K562 (cell line): ENCODE measurements at regions not wholly inside any gene's neighbourhood (a gene's known extent, or its start where the extent isn't known, plus 50 kb on each side); places are given as distances from the start of the nearest gene placed in this dataset.
"Not testable (repeated sequence)": the region's sequence is repeated elsewhere in the genome, so short reads cannot be mapped to it uniquely, and the experiment has no call there.

Experiments
- ATAC-seq: fragments of 200-7000 bp; cut with Tn5 transposase; 3 replicates; pipeline ENCODE4 v1.9.1; 2020; ENCODE audit warnings: moderate library complexity
- BruUV-seq: library from RNA; stranded (reverse); fragments of 400-500 nt; replicated peaks from 2 replicates; lab custom pipeline; 2021; lab: Mats Ljungman, UMichigan
- CTCF ChIA-PET: fragments of 300-600 bp; formaldehyde crosslinking; extraction: SDS; loops from one replicate; lab custom pipeline; 2021; ENCODE audit warnings: low intra/inter-chr PET ratio; lab: Yijun Ruan, JAX
- POLR2A ChIA-PET: fragments of 300-600, 350-650 bp; sonication (Branson Sonifier 250); formaldehyde crosslinking; extraction: SDS; loops from one replicate; lab custom pipeline; 2021; ENCODE audit warnings: antibody characterized with exemption, inconsistent platforms; lab: Yijun Ruan, JAX
- DNase-seq, 4 experiments: peaks; one replicate each; pipeline versions ENCODE4 v3.0.0 to v3.0.0-alpha.2; 2011 to 2018; ENCODE audit warnings: low spot score in 3 of 4, mixed read lengths in 3 of 4; ENCODE audit errors: extremely low read depth in 1 of 4
- FAIRE-seq: peaks from 2 replicates; lab custom pipeline; 2011; peaks lifted over from hg19 to GRCh38; lab: Jason Lieb, UNC
- H2AFZ ChIP-seq: 2 replicates; pipeline ENCODE4 v1.6.0; 2011; ENCODE audit warnings: low read depth, low read length, control low read depth, inconsistent platforms
- H3K27ac ChIP-seq: fragments of 200-600 bp; 3 replicates; pipeline ENCODE4 v1.8.0; 2011; ENCODE audit warnings: low read depth, mild to moderate bottlenecking, control low read depth, inconsistent platforms, low read length, moderate library complexity, mixed read lengths; ENCODE audit errors: extremely low read depth
- H3K27me3 ChIP-seq, 2 experiments: fragments of 300-600 bp in 1 of 2; 2 replicates in 1 of 2; 3 replicates in 1 of 2; pipeline versions ENCODE4 v1.6.0 to v1.8.0; 2011; ENCODE audit warnings: inconsistent platforms in 2 of 2, low read length in 2 of 2, mild to moderate bottlenecking in 1 of 2, mixed read lengths in 1 of 2, moderate library complexity in 1 of 2; ENCODE audit not compliant: control insufficient read depth in 2 of 2, insufficient read depth in 2 of 2
- H3K36me3 ChIP-seq: fragments of 300-600 bp; 3 replicates; pipeline ENCODE4 v1.8.0; 2011; ENCODE audit warnings: mild to moderate bottlenecking, low read length, inconsistent platforms; ENCODE audit not compliant: control insufficient read depth, insufficient read depth
- H3K4me1 ChIP-seq, 2 experiments: fragments of 200-600 bp in 1 of 2; replicated peaks in 1 of 2; 2 replicates in 1 of 2; 3 replicates in 1 of 2; pipeline versions ENCODE4 v1.5.1 to v1.8.0; 2011; ENCODE audit warnings: inconsistent platforms in 2 of 2, low read length in 2 of 2, mild to moderate bottlenecking in 1 of 2, mixed read lengths in 1 of 2, moderate library complexity in 1 of 2; ENCODE audit not compliant: control insufficient read depth in 2 of 2, insufficient read depth in 2 of 2
- H3K4me2 ChIP-seq: 2 replicates; pipeline ENCODE4 v1.6.1; 2011; ENCODE audit warnings: low read length, control low read depth, inconsistent platforms, mixed read lengths; ENCODE audit not compliant: insufficient read depth
- H3K4me3 ChIP-seq: fragments of 200-600 bp; sonication (generic), shearing (Covaris generic); 2 replicates; pipeline ENCODE4 v1.5.1; 2016; ENCODE audit warnings: control low read depth, inconsistent platforms
- H3K79me2 ChIP-seq: fragments of 200-600 bp; 3 replicates; pipeline ENCODE4 v1.8.0; 2011; ENCODE audit warnings: low read length, inconsistent platforms; ENCODE audit not compliant: control insufficient read depth, insufficient read depth
- H3K9ac ChIP-seq, 2 experiments: 2 replicates each; pipeline versions ENCODE4 v1.6.0 to v1.6.1; 2011; ENCODE audit warnings: low read depth in 2 of 2, low read length in 2 of 2, control low read depth in 1 of 2, inconsistent platforms in 1 of 2, mild to moderate bottlenecking in 1 of 2, mixed read lengths in 1 of 2; ENCODE audit not compliant: insufficient read depth in 1 of 2
- H3K9me1 ChIP-seq: one replicate; pipeline ENCODE4 v1.6.0; 2011; ENCODE audit warnings: inconsistent platforms, mild to moderate bottlenecking, low read length, moderate library complexity; ENCODE audit not compliant: control insufficient read depth, insufficient read depth
- H3K9me3 ChIP-seq: replicated peaks from 2 replicates; pipeline ENCODE4 v1.5.1; 2011; ENCODE audit warnings: low read depth, low read length, inconsistent platforms; ENCODE audit not compliant: control insufficient read depth, insufficient read depth
- H4K20me1 ChIP-seq: replicated peaks from 2 replicates; pipeline ENCODE4 v1.6.1; 2011; ENCODE audit warnings: low read length, inconsistent platforms, mixed read lengths; ENCODE audit not compliant: control insufficient read depth, insufficient read depth
- ZNF512 ChIP-seq: IDR thresholded peaks from 2 replicates; pipeline ENCODE4 v1.6.1; 2016; ENCODE audit warnings: missing genetic modification characterization, missing compliant biosample characterization
- WGBS: fragments of 100-300 bp; shearing (Covaris generic); methylation state at CpG from one replicate; pipeline ENCODE4 v1.1.6; 2016; ENCODE audit warnings: low coverage, mixed read lengths; ENCODE audit not compliant: insufficient coverage; ENCODE audit errors: missing lambda C conversion rate; 5-methylcytosine and 5-hydroxymethylcytosine counted together
- in situ Hi-C: fragments of 300-500 bp; cut with MboI; formaldehyde crosslinking; loops from 4 replicates; pipeline ENCODE4 v1.15.0; 2018; ENCODE audit warnings: inconsistent platforms, mixed read lengths
- intact Hi-C: fragments of 100-400 bp; cut with micrococcal nuclease; formaldehyde crosslinking; loops from 2 replicates; pipeline ENCODE4 v1.14.2; 2022

GRCh38 chr10:114875590-114876081 lies 54.1 kb downstream of the FHIP2A start:
- FAIRE-seq = not testable (repeated sequence)

More at GRCh38 chr10:114875590-114876081, 54.1 kb downstream of the FHIP2A start:
- H3K4me2 ChIP-seq, H3K79me2 ChIP-seq, BruUV-seq, H2AFZ ChIP-seq, H3K9ac ChIP-seq, H3K4me1 ChIP-seq, H3K27me3 ChIP-seq, H3K9me1 ChIP-seq, H3K36me3 ChIP-seq, H4K20me1 ChIP-seq, ATAC-seq, POLR2A ChIA-PET, H3K4me3 ChIP-seq, DNase-seq, H3K27ac ChIP-seq, H3K9me3 ChIP-seq, CTCF ChIA-PET: not testable (repeated sequence)
- TF ChIP-seq ZNF512 (tag) = peak; percentile 95
- WGBS = no CpG with 5 or more reads among the region's 4 CpGs
- in situ Hi-C loops = loop anchor here (25.0 kb wide), 1 partner anchor 237 kb away; no protein-coding TSS in a partner anchor
- intact Hi-C loops = loop anchor here (5.0 to 10.0 kb wide), 3 partner anchors 149 to 403 kb away; no protein-coding TSS in a partner anchor
